NCI-H2029 treated with DMSO at 0.1 percent for 48 hours (cell line): ENCODE measurements at regions not wholly inside any gene's neighbourhood (a gene's known extent, or its start where the extent isn't known, plus 50 kb on each side); places are given as distances from the start of the nearest gene placed in this dataset.
A peak's percentile ranks its signal among the peaks of the same experiment; 100 is the strongest.

Source experiments
- DNase-seq: peaks from one replicate; lab custom pipeline; 2025; lab: John Stamatoyannopoulos, UW

DNA sequence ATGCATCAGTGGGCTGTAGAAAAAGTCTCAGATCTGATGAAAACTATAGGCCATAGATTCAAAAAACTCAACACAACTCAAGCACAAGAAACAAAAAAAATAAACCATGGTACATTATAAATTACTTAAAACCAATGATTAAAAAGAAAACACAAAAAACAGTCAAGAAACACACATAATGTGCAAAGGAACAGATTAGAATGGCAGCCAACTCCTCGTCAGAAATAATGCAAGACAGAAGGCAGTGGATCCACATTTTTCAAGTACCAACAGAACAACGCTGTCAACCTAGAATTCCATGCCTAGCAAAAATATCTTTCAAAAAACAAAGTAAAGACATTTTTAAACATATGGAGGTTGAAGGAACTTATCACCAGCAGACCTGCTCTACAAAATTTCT, 69.7 kb downstream of the PSMB1 start:
- no peak for DNase-seq

DNA sequence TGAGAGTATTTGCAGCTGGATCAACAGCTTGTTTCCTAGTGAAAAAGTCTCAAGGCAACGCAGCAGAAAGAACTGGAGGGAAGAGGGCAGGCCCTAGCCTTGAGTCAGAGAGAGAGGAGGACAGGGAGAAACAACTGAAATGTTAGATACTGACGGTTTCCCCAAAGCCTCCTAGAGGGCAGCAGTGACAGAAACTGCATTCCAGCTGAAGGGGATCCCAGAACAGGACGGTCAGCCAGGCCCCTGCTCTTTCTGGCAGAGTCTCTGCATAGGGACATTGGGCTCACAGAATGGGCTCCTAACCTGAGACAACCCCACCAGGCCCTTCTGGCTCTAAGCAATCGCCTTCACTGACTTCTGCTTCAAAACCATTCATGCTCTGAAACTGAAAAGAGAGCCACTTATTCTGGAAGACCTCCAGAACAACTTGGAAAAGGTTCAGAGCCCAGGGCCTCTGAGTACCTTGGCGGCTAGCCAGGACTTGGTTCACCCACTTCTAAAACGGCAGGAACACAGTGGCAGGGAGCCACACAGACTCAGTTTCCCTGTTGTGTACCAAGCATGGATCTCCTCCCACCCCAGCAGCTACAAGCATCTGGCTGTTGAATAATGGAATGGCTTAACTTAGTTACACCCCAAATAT, 72.9 kb downstream of the PSMB1 start:
- no peak for DNase-seq

DNA sequence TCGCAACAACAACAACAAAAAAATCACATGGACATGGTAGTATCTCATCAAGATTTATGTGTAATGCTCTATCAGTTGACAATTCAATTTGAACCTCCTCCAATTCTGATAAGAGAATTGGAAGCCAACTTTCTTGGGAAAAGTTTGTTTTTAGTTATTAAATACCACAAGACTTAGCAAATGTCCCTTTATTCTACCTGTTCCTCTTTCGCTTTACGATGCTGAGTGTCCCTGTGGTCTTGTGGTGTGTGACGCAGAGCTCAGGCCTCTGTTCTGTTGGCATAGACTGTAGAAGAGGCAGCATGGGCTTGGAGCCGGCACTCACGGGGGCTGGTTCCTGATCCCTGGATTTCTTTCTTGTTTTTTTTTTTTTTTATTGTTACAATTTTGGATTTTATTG, 76.7 kb downstream of the PSMB1 start:
- DNase-seq, result no peak

DNA sequence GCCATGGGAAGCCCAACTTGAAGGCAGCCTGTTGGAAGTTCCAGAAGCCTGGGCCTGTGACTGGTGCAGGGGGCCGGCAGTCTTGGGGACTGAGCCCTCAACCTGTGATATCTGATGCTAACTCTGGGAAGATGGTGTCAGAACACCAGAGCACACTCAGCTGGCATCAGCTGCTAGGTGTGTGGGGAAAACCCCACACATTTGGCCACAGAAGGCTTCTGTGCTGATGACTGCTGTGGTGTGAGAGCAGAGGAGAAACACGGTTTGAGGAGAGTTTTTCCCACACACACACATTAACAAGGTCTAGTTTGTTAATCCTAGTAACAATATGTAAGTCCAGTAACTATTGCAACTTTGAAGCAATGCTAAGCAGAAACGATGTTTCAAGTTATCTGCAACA, 78.0 kb downstream of the PSMB1 start:
- no peak for DNase-seq

DNA sequence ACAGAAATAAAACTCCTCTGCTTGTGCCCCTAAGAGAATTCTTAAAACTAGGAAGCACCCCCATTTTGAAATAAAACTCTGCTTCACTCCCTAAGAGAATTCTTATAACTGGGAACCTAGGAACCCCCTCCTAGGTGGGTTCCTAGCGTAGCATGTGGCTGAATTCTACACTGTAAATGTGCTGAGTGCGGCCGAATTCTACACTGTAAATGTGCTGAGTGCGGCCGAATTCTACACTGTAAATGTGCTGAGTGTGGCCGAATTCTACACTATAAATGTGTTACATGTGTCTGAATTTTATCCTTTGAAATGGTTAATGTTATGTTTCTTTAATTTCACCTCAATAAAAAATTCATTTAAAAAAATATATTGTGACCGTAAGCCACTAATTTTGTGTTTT, 79.3 kb downstream of the PSMB1 start:
- no peak for DNase-seq

DNA sequence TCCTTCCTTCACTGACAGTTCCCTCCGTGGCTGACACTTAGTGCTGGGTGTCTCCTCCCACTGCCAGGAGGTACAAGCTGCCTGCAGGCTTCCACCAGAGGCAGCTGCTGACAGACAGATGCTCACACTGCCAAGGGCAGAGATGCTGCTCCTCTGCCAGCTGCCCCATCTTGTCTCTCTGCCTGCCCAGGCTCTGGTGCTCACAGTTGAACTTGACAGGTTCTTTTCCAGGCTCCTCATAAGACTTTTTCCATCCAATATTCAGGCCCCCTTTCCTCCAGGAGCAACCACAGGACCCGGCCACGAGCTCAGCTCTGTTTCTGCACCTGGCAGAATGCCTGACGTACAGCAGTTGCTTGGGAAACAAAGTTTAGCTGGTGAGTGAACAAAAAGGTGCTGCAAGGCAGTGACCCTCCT, 79.8 kb downstream of the PSMB1 start:
- DNase-seq, result no peak

DNA sequence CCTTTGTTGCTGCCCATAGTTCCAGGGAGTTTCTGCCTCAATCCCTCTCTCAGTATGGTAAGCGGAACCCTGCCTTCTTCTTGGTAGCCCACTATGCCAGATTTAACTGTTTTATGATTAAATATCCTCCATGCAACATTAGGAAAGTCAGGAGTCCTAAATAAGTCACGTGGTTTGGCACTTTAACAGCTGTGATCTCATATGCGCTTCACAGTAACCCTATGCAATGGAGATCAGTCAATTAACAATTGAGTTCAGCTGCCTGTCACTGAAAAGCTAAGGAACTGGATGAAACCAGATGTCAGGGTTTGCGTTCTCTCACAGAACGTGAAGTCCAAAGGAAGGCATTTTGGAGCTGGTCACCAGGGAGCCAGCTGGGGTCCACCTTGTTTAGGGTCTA, 81.6 kb downstream of the PSMB1 start:
- DNase-seq, result no peak

DNA sequence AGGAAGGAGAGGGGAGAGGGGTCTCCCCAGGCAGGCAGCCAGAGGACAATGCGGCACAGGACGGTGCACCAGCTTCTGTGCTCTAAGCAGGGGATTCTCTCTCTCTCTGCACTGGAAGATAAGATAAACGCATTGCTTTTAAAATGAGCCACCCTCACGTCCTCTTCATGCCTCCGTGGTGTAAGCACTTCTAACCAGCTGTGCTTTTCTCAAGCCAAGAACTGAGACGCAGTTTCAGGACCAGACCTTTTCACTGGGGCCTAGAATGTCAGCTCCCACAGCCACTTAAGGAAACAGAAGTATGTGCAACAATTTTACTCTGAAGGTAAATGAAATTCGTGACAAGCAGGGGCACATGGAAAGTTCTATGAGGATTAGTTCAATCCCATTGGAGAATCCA, 82.4 kb downstream of the PSMB1 start:
- no peak for DNase-seq

DNA sequence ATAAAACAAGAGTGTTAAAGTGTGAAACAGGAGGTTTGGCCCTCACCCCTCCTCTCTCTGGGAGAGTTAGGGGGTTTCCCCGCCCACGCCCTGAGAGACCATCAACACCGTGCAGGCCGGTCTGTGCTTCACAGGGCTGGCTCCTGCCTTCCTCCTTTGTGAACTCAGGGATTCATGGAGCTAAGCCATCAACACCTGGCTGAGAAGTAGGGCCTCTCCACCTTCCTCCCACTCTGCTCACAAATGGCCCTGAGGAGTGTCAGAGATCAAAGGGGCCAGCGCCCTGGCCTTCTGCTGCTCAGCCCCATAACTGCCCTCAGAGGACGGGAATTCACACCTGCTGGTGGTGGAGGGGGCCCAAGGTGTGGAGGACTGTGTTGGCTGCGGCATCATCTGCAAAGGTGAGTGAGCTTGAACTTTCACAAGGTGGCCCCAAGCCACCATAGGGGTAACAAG, 88.6 kb downstream of the PSMB1 start:
- DNase-seq, result no peak

DNA sequence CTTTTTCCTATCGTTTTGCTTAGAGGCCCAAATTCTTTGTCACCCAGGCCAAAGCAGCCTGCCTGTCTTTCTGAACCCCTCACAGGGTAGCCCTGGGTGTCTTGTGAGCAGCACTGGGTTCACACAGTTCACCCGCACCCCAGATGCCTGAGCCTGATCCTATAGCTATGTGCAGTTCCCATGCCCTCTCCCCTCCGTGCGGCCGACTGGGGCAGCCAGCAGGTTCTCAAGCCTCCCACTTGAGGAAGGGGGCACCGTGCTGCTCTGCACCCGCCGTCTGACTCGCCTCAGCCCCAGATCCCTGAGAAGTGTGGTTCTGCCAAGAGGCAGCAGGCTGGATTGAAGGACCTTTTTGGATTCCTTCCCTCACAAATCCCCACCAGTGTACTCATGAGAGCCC, 89.0 kb downstream of the PSMB1 start:
- DNase-seq, result no peak

DNA sequence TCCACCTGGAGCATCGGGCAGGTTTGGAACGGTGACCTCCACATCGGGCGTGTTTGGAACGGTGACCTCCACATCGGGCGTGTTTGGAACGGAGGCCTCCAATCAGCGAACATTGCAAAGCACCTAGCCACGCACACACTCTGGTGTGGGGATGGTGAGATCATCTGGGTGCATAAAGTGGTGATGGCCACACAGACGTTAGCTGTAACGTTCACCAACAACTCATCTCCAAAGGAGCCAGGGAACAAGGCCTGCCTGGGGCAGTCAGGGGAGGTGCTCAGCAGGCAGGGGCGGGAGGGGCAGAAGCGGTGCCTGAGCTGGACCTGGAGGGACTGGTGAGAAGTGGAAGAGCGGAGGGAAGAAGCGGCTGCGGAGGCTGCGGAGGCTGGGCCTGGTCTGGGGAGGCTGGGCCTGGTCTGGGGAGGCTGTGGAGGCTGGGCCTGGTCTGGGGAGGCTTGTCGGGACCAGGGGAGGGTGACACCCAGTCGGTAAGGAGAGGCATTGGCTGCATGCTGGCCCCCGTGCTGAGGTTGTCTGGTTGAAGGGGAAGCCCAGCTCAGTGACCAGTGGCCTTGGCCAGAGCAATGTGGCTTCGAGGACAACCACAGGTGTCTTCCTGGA, 89.9 kb downstream of the PSMB1 start:
- DNase-seq, result no peak

DNA sequence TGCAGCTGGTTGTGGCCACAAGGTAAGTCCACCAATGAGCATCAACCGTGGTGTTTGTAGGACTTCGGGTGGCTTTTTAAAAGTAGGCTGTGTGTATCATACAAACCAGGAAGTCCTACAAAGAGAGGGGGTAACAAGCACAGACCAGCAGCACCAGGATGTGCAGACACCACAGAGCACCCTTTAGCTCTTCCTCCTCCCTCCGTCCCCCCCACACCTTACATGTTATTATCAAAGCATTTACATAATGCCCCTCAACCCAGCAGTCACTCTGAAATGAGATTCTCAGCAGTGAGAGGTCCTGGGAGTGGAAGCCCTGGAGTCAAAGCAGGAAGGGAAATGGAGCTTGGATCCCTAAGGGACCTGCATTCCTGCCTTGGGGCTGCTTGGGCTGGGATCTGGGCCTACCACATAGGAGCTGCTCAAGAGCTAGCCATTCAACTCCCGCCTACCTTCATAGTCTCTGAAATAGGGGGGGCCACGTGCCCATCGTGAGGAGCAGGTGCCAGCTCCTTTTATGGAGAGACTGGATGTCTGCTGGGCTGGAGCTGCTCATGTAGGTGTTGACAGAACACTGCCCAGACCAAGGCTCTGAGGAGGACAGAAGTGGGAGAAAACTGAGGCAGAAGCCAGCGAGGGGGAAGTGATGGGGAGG, 90.6 kb downstream of the PSMB1 start:
- DNase-seq, result peak; percentile 46

DNA sequence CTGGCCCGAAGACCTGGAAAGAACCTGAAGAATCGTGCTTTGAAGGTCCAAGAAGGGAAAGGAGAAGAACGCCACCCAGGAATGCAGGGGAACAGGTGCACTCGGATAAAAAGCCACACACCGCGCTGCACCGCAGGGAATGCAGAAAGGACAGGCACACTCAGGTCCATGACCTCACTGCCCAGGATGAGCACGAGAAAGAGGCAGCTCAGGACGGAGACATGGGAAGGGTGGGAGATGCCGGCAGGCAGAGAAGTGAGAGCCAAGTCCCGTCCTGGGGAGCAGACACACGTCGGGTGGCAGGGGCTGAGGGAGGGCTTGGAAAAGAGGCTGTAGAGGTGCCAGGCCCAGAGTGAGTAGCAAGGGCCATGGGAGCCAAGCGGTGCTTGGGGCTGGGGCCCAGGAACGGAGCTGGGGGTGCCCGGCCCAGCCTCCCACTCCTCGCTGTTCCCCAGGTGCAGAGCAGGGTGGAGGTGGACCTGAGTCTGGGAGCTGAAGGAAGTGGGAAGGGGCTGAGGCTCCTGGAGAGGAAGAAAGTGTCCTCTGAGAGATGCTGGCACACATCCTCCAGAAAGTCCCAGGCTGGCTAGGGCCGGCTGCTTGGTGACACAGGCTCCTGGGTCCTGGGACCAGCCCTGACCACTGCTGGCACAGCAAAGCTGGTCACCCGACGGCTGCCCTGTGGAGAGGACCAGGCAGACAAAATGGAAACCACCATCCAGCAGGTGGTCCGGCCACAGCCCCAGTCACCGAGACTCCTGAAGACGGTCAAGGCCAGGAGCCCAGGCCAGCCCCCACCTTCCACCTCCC, 91.3 kb downstream of the PSMB1 start:
- DNase-seq, result no peak

DNA sequence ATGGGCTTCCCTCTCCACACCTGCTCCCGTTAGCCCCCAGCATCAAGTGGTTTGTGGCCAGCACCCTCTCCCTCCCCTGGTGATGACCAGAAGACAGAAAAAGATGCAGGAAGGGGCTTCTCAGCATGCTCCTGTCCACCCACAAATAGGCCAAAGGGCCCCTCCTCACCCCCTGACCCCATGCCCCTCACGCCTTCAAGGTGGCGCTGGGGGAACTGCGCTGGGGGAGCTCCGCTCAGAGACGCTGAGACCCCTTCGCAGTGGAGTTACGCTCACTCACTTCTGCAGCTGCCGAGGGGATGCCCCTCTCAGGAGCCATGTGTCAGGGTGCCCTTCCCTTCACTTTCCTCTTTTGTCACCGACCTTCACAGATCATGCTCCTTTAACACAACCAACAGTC, 92.0 kb downstream of the PSMB1 start:
- no peak for DNase-seq

DNA sequence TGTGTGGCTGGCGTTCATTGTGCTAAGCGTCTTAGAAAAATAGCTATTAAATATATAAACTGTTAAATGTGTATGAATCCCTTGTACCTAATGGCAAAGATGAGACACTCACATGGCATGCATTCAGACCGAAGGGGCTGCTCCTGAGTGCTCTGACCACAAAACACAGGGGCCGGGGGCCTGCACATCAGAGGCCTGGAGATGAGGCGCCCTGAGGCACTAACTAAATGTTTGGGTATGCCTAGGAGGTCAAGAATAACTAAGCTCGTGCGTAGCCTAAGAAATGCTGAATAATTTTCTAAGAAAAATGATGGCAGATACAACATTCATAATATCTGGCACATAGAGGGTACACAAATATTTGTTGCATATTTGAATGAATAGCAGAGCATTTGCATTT, 92.5 kb downstream of the PSMB1 start:
- no peak for DNase-seq

DNA sequence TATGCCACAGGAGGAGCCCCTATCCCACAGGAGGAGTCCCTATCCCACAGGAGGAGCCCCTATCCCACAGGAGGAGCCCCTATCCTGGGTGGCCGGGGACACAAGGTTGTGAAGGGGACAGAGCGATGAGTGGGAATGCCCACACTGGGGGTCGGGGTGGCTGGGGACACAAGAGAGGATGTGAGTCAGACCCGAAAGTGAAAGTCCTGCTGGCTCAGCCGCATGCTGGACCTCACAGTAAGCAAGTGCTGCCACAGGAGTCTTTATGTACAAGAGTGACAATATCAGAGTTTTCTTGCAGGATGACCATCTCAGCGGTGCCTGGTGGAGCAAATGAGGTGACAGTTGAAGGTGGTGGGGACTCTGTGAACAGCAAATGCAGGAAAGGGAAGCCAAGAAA, 93.7 kb downstream of the PSMB1 start:
- DNase-seq, result no peak

DNA sequence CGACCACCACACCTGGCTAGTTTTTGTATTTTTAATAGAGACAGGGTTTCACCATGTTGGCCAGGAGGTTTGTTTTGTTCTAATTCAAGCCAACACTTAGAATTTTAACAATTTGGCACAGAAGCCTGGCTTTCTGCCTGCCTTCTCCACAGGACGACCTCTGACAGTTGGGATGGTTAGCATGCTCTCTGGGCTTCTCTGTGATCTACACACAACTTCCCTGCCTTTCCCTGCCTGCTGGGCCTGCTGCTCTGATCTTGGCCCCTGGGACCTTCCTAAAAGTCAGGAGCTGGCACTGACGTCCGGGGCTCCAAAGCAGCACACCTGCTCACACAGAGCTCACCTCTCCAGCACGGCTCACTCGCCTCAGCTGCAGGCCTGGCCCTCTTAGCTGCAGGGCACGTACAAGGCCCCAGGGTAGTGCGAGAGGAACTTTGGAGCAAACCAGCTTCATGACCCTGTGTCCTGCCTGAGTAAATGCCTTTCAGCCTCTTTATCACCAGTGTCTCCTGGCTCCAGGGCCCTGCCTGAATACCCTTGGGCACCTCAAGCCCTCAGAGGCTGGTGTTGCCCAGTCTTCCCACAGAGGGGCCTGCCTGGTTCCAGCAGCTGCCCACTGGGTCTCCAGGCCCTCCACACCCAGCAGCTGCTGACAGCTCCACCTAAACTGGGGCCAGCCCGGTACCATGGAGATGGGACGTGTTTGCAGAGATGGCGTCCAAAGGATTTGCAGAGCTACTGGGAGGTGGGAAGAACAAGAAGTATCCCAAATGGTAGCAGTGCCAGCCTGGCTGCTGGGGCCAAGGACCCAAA, 96.0 kb downstream of the PSMB1 start:
- DNase-seq, result no peak
